ENCODE measurements at regions not wholly inside any gene's neighbourhood (a gene's known extent, or its start where the extent isn't known, plus 50 kb on each side); places are given as distances from the start of the nearest gene placed in this dataset.

DNA sequence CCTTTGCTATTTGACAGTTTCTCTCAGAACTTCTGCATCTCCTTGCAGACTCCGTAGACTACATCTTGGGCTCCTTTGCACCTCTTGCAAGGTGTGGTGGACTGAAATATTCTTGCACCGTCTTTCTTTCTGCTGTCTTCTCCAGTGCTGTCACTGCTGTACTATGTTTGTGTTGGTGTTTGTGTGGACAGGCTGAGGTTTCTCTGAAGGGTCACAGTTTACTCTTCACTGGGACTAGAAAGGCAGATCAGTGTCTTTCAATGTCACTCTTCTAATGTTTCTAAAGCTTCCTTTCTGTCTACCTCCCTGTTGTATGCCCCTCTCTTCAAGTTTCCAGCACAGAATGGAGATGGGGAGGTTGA lies 410.0 kb upstream of the CD180 start:
- TF ChIP-seq, protein P1, sequence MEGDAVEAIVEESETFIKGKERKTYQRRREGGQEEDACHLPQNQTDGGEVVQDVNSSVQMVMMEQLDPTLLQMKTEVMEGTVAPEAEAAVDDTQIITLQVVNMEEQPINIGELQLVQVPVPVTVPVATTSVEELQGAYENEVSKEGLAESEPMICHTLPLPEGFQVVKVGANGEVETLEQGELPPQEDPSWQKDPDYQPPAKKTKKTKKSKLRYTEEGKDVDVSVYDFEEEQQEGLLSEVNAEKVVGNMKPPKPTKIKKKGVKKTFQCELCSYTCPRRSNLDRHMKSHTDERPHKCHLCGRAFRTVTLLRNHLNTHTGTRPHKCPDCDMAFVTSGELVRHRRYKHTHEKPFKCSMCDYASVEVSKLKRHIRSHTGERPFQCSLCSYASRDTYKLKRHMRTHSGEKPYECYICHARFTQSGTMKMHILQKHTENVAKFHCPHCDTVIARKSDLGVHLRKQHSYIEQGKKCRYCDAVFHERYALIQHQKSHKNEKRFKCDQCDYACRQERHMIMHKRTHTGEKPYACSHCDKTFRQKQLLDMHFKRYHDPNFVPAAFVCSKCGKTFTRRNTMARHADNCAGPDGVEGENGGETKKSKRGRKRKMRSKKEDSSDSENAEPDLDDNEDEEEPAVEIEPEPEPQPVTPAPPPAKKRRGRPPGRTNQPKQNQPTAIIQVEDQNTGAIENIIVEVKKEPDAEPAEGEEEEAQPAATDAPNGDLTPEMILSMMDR (IDR thresholded peaks at IDR 0.05): no peak
- TF ChIP-seq POLR2A (IDR thresholded peaks at IDR 0.05) (no peak), EP300 (IDR thresholded peaks at IDR 0.05) (no peak)

All from tibial nerve (tissue), 4 donors.